Frontal cortex (tissue), 3 donors: ENCODE measurements at regions not wholly inside any gene's neighbourhood (a gene's known extent, or its start where the extent isn't known, plus 50 kb on each side); places are given as distances from the start of the nearest gene placed in this dataset.

ENCODE experiments used
- DNase-seq, 2 donors: peaks; one replicate each; pipeline ENCODE4 v3.0.0; 2012; ENCODE audit warnings: low spot score in 2 of 2
- FAIRE-seq: peaks from 2 replicates; lab custom pipeline; 2012; peaks lifted over from hg19 to GRCh38; lab: Jason Lieb, UNC
- donor health status: control.
- donor health status: control.
- donor health status: control.

DNA sequence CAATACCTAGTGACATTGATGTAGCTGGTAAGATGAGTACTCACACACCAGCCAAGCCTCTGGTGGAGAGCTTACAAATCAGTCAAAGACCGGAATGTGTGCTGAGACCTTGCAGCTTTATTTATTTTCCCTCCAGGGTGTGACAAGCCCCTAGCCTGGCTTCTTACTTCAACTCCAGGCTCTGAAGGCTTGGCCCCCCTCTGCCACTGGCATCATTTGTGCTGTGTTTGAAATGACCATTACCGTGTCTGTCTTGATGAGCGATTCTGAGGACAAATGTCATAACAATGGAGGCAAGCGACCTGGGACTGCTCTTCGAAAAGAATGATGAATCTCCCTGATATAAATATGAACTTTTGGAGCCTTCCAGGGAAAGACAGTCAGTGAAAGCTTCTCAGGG, 749.9 kb upstream of the HS6ST1 start:
- no peak for DNase-seq
- no peak for FAIRE-seq

DNA sequence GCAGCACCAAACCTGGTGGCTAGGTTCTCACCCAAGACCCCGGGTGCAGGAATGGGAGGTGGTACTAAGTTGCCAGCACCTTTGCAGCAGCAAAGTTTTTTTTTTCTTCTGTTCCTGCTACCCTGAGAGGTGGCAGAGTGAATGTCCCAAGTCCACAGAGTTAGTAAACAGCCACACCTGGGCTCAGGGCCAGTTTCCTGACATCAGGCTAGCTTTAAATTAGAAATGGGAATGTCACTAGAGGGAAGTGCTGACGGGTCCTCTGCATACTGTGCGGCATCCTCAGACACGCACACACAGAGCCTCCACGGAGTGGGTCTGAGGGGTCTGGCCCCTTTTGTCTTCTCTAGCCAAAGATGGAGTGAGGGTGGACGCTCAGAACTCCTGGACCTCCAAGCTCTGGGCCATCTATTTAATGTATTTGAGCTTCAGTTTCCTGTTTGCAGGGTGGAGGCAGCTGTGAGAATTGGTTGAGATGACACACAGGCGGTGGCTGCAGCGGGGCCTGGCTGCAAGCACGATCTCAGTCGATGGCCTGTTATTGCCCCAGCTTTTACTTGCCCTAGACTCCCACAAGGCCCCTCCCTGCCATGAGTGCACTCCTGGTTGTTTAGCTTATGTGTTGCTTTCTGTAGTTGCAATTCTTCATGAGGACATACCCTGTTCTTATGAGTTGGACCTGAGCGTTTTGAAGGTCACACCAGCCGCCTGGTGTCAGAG, 751.4 kb upstream of the HS6ST1 start:
- DNase-seq (no peak), FAIRE-seq (no peak)

DNA sequence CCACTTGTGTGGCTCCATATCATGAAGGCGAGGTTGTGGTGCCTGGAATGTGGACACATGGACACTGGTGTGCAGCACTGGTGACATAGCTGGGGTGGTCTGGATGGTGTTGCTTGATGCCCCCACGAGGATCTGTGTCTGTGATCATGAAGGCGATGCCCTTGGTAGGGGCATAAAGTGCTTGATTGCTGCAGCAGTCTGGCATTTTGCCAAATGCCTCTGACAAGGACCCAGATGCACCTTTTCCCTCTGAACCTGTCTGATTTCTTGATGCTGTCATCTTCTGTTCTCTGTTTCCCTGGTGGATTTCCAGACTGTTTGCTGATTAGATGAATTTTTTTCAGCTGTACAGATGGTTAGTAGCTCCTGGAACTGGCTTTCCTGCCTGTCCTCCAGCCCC, 752.0 kb upstream of the HS6ST1 start:
- DNase-seq (no peak), FAIRE-seq (no peak)

DNA sequence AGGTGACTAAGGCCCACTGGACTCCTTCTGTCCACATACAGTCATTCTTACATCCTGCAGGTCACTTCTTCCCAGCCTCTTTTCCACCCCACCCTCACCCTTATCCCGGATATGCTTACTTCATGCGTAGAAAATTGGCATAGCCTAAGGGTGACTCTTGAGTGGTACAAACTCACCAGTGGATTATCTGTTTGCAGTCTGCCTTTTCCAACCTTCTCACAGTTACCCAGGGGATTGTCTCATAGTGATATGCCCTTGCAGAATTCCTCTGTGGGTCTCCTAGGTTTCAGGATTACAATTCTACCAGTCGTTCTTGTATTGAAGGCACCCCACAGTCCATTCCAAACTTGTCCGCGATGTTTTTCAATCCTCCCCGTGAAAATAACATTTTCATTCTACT, 752.9 kb upstream of the HS6ST1 start:
- no peak for DNase-seq
- no peak for FAIRE-seq

DNA sequence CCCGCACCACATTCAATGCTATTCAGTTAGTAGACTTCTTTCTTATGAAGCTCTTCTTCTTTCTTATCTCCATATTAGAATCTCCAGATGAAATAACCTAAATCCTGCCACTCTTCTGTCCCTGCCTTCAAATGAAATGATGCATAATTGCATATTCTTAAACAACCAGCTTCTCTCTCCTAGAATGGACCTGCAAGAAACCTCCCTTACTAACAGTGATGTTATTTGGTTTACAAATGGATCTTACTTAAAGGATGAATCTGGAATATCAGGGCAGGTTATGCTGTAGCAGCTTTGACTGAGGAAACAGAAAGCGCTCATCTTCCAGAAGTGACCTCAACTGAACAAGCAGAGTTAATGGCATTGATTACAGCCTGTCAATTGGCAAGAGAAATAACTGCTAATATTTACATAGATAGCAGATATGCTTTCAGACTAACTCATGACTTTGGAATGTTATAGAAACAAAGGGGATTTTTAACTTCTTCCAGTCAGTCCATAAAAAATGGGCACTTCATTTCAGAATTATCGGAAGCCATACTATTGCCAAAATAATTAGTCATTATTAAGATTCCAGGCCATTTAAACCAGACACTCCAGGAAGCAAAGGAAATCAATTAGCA, 755.7 kb upstream of the HS6ST1 start:
- DNase-seq = no peak
- no peak for FAIRE-seq

DNA sequence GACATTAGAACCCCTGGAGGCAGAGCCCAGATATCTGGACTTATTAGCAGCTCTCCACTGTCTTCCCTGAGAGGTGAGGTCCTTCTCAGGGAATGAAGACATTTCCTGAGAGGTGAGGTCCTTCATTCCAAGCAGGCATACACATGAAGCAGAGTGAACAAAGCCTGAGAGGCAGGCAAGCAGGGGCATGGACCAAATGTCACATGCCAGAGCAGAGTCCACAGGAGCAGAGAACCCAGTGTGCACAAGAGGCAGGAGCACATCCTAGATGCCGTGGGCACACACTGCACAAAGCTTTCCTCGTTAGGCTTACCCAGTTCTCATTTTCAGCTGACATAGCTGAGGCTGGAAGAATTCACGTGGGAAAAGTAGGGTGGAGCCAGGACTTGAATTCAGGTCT, 759.9 kb upstream of the HS6ST1 start:
- DNase-seq (no peak), FAIRE-seq (no peak)

DNA sequence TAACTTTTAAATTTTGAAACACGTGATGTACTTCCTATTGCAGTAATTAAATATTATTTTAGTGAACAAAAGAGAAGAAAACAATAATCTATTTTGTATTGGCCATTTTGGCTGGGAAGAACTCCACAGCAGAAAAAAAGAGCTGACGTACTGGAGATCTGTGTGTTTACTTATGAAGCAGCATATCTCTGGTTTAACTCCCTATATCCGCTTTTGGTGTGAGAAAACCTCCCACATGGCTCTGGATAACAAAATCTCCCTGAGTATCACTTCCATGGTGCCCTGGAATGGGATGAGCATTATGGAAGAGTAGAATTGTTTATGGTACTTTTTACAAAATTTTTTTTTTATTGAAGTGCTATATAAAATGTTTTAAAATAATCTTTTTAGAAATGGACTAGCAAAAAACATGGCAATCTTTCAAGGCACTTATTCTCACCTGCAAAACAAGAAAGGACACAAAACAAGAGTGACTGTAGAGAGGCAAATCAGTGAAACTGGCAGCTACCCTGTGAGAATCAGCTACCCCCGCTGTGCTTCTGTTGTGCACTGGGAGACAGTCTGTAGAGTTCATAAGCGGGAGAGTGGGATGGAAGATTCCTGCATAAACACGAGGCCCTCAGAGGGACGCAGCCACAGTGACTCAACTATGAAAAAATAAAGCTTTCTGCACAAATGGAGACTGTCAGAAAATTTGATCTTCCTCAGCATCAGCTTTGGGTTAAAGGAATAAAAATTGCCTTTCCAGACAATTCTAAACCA, 762.2 kb upstream of the HS6ST1 start:
- FAIRE-seq (no peak), DNase-seq (no peak)

DNA sequence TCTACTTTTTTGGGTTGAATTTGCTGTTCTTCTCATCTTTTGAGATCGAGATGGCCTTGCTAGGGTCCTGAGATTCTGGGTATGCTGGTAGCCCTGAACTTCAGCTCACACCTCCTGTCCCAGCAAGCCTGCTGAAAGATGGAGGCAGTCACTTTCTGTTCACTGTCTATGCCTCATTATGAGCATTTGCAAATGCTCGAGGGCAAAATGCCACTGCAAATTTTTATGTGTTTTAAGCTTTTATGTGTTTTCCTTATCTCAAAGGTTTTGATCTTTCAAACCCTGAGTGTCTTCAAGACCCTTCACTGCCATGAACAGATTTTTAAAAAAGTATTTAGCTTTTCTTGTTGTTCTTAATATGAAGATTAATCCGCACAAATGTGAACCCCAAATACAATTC, 766.7 kb upstream of the HS6ST1 start:
- no peak for FAIRE-seq
- DNase-seq = no peak

DNA sequence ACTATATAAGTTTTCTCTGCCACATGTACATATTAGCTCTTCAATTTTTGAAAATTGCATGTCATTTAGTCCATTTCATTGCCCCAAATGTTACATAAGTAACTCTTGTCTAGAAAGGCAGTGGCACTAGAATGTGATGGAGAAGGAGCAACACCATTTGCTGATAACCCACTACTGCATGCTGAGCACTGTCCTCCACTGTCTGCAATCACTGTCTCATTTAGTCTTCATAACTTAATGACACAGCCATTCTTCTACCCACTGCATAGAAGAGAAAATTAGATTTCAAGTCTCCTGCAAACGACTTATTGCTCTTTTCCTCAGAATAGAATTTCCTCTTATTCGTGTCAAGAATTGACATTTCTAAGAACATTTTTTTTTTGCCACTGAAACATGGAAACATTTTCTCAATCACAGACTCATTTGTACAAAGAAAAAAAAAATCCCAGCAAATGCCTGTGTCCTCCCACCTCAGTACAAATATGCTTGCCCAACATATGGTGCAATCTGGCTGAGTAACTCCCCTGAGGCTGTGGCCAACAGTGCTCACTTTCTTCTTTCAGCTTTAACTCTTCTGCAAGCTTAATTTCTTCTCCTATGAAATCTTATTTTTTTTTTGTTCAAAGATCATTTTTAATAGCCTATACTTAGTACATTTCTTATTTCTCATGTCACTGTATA, 768.6 kb upstream of the HS6ST1 start:
- FAIRE-seq = no peak

DNA sequence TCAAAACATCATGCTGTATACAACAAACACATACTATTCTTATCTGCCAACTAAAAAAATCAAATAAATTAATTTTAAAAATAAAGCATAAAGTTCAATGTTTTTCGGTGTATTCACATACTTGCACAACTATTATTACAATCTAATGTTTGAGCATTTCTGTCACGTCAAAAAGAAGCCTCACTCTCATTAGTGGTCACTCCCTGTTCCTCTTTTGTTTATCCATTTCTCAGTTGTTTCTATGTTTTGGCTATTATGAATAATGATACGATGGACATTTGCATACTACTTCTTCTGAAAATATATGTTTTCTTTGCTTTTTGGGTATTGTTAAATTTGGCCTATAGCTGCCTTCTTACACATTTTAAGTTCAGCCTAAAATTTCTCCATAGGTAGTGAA, 773.0 kb upstream of the HS6ST1 start:
- DNase-seq (no peak), FAIRE-seq (no peak)

More for the DNA sequence above, 768.6 kb upstream of the HS6ST1 start:
- DNase-seq = no peak

DNA sequence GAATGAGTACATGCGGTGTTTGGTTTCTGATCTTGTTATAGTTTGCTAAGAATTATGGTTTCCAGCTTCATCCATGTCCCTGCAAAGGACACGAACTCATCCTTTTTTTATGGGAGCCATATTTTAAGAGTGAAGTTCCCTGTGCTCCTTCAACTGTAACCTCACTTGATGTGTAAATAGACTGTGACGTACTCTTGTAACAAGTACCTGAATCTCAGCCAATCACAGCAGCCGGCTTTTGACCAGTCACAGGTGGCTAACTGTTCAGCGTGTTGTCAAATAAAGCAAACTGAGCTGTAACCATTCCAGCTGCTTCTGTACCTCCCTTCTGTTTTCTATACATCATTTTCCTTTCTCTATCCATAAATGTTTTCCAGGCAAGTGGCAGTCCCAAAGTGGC, 774.3 kb upstream of the HS6ST1 start:
- FAIRE-seq (no peak), DNase-seq (no peak)

DNA sequence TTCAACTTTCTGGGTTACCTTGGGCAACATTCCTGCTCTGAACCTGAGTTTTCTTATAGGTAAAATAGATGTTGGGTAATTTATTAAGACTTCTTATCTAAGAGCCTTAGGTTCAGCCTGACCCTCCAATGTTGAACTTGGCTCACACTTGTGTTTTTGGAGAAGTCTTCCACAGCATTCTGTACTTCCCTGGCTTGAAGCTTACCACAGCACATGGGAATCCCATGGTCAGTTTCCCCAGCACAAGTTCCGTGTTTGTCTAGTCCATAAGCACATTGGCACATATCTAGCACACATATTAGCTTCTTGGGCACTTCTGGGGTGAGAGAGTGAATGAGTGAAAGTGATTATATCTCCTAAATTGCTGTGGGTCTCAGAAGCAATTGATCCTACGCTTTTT, 782.5 kb upstream of the HS6ST1 start:
- DNase-seq (no peak), FAIRE-seq (no peak)

DNA sequence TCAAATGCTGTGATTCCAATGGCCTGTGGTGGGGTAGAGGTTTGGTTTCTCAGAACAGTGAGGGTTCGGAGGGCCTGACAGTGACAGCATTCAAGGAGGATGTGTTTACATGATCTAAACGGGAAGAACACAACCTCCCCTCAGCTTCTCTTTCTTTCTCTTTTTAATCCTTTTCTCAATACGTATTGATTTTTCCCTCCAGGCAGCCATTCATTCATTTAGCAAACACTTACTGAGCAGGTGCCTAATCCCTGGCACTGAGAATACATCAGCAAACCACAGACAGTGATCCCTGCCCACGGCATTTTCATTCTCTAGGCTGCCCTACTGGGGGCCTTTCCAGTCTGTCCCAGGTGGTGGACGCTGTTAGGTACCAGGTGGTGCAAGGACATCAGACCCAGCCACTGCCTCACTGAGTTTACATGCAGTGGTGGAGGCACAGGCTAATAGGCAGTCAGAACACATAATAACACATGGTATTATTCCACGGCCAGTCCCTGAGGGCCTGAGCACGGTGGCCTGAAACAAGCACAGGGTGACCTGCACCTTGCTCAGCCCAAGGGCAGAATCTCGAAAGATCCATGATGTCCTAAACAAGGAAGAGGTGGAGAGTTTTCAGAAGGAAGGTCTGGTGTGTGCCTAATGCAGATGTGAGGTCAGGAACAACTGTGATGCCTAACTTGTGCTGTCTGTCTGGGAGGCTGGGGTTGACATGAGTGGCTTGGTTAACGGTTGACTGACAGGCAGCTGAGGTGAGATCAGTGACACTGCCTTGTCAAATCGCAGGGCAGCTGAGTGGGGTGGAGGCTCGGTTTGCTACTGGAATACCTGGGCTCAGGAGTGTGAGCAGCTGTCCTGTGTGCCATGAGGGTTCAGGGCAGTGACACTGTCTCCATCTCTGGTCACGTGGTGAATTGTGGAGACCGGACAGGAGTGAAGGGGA, 785.5 kb upstream of the HS6ST1 start:
- FAIRE-seq (no peak), DNase-seq (no peak)

DNA sequence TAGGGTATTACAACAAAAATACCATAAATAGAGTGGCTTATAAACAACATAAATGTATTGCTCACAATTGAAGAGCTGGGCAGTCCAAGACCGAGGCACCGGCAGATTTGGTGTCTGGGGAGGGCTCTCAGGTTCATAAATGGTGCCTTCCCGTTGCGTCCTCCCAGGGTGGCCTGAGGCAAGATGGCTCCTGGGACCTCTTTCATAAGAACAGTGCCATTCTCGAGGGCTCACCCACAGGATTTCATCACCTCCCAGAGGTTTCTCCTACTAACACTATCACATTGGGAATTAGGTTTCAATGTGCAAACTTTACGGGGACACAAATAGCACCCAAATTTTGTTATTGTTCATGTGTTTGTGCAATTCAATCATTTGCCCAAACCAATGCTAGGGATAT, 793.5 kb upstream of the HS6ST1 start:
- DNase-seq (no peak), FAIRE-seq (no peak)

DNA sequence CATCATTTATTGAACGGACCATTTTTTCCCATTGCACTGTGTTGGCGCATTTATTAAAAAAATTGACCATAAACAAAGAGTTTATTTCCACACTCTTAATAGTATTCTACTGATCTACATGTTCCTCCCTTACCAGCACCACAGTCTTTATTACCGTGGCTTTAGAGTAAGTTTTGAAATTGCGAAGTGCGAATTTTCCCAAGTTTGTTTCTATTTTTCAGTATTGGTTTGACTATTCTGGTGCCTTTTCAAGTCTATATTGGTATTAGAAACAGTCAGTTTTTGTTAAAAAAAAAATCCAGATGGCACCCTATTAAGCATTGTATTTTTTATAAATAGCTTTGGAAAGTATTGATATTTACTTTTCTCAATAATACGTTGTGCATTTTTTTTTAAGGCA, 795.1 kb upstream of the HS6ST1 start:
- FAIRE-seq (no peak), DNase-seq (no peak)

DNA sequence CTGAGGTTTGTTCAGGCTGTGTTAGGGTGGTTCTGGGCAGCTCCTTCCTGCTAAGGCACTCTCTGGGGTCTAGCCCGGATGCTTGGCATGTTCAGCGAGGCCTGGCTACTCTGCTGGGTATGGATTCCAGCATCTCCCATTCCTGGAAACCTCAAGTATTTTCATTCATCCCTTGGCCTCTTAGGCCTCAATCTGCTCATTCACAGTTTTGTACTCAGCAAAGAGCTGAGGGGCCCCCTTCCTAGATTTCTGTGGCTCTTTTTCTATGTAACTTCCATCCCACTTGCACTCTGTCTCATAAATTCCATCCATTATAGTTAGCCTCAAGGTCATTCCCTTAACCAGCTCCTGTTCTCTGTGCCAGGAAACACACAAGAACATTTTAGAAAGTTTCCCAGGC, 798.8 kb upstream of the HS6ST1 start:
- FAIRE-seq (no peak), DNase-seq (no peak)

DNA sequence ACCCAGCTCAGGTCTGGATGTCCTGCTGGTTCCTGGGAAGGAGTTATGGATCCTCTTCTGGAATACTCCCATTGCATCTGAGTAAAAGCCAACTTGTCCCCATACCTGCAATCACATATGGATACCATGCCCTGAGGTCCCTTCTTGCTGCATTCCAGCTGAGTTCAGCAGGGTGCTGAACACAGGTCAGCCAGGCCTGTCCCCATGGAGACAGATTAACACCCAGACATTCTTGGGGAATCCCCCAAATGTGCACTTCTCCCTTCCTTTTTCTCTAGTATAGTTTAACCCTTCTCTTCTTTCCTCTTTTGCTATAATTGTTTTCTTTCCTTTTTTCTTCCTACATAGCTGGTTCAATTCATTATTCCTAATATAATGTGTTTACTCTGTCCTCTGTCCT, 799.6 kb upstream of the HS6ST1 start:
- FAIRE-seq (no peak), DNase-seq (no peak)

DNA sequence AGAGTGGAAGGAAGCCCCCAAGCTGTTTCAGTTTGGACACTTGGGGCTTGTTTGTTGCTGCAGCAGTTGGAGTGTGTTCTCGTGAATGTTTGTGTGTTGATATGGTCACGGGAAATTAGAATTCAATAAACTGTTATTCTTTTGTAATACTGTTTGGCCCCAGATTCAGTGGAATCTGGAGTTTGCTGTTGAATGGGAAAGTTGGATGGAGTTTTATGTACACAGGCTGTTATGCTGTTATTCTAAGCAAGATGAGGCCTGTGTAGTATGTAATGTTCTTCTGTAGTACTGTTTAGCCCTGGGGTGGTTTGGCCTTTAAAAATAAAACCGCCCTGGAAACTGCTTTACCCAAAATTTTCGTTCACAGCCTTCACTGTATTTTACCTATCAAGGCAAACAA, 810.4 kb upstream of the HS6ST1 start:
- no peak for FAIRE-seq
- no peak for DNase-seq

DNA sequence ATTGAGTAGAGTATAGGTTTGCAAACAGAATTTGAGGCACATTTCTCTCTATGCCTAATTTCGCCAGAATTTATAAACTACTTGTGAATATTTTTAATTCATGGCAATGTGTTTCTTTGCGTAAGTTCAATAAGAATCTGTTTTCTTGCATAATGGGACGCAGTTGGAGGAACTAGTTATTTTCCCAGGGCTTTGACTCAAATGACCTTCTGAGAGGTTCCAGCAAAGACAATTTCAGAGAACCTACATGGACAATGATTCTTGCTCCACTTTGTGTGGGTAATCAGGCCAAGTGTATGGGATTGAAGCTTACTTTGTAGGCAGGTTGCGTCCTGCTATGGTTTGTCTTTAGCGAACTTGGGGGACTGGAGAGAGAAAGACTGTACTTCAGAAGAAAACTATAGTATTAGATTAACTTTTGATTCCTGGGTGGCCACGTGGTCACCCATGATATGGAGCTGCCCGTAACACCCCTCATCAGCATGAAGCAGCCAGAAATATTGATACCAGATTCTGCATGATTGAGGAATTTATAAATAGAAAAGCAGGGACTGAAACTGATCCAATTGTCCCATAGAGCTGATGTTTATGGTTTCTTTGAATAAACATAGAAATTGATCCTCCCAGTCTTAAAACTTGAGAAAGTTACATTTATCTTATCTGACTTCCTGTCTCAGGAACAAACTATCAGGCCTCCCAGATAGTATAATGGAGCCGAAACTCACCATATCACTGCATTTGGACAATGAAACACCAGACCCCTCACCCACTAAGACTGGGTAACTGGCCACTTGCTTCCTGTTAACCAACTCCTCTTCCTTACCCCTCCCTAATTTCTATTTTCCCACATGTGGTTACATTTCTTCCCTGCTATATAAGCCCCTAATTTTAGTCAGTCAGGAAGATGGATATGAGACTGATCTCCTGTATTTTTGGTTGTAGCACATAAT, 815.3 kb upstream of the HS6ST1 start:
- FAIRE-seq = no peak

More for the DNA sequence above, 815.3 kb upstream of the HS6ST1 start:
- DNase-seq = no peak
